ENCODE measurements at regions not wholly inside any gene's neighbourhood (a gene's known extent, or its start where the extent isn't known, plus 50 kb on each side); places are given as distances from the start of the nearest gene placed in this dataset.

- H3K4me3 ChIP-seq (ENCODE audit: low read depth, low read length) = no peak overlapping the region
- TF ChIP-seq CTCF (IDR thresholded peaks at IDR 0.05; ENCODE audit: insufficient read depth, low read depth, low read length) = no peak
- DNase-seq (ENCODE audit: low read depth) = no peak
Measured at GRCh38 chr10:131701131-131701947, 199.5 kb upstream of the PPP2R2D start.

GRCh38 chr10:131702531-131703356 lies 198.1 kb upstream of the PPP2R2D start:
- no peak for DNase-seq (ENCODE audit: low read depth)
- TF ChIP-seq CTCF (IDR thresholded peaks at IDR 0.05; ENCODE audit: insufficient read depth, low read depth, low read length) = no peak
- no peak overlapping the region for H3K4me3 ChIP-seq (ENCODE audit: low read depth, low read length)

- TF ChIP-seq CTCF (IDR thresholded peaks at IDR 0.05; ENCODE audit: insufficient read depth, low read depth, low read length) = no peak
- no peak overlapping the region for H3K4me3 ChIP-seq (ENCODE audit: low read depth, low read length)
- DNase-seq (ENCODE audit: low read depth) = no peak
Measured at GRCh38 chr10:131703541-131703940, 197.3 kb upstream of the PPP2R2D start.

GRCh38 chr10:131703941-131704340 lies 196.9 kb upstream of the PPP2R2D start:
- H3K4me3 ChIP-seq (ENCODE audit: low read depth, low read length) = no peak overlapping the region
- DNase-seq (ENCODE audit: low read depth) = no peak
- TF ChIP-seq CTCF (IDR thresholded peaks at IDR 0.05; ENCODE audit: insufficient read depth, low read depth, low read length) = no peak

- no peak for TF ChIP-seq CTCF (IDR thresholded peaks at IDR 0.05; ENCODE audit: insufficient read depth, low read depth, low read length)
- DNase-seq (ENCODE audit: low read depth) = no peak
- H3K4me3 ChIP-seq (ENCODE audit: low read depth, low read length) = no peak overlapping the region
Measured at GRCh38 chr10:131706476-131706875, 194.3 kb upstream of the PPP2R2D start.

GRCh38 chr10:131706952-131707351 lies 193.9 kb upstream of the PPP2R2D start:
- TF ChIP-seq CTCF (IDR thresholded peaks at IDR 0.05; ENCODE audit: insufficient read depth, low read depth, low read length) = no peak
- DNase-seq (ENCODE audit: low read depth) = no peak
- no peak overlapping the region for H3K4me3 ChIP-seq (ENCODE audit: low read depth, low read length)

All from fibroblast of villous mesenchyme (primary cell).